ENCODE measurements at regions not wholly inside any gene's neighbourhood (a gene's known extent, or its start where the extent isn't known, plus 50 kb on each side); places are given as distances from the start of the nearest gene placed in this dataset.

GRCh38 chr7:28263622-28264271 lies 83.2 kb upstream of the JAZF1 start:
- no peak overlapping the region for H2AFZ ChIP-seq (ENCODE audit: low read depth)
- H3K9me2 ChIP-seq, result no peaks in the 10 kb centered on the region
- peaks cover 0 to 3% of the 10 kb centered on the region in 2 experiments; a peak in 1 of 4 replicates for H3K4me1 ChIP-seq (ENCODE audit: control insufficient read depth in 1 of 2, insufficient read depth in 2 of 2, low read depth in 1 of 2, low read length in 1 of 2)
- H3K4me3 ChIP-seq (ENCODE audit: low read depth in 2 of 2, low read length in 1 of 2), result no peak overlapping the region
- no peaks in the 10 kb centered on the region for H4K20me1 ChIP-seq (ENCODE audit: insufficient read depth)
- H3F3A ChIP-seq (replicated peaks; ENCODE audit: insufficient read depth), result no peaks in the 10 kb centered on the region
- no peaks in the 10 kb centered on the region for H3K9me3 ChIP-seq
- H3K79me2 ChIP-seq (ENCODE audit: insufficient read depth), result no peaks in the 10 kb centered on the region
- no peak for DNase-seq
- no peak overlapping the region for H3K9ac ChIP-seq
- H3K4me2 ChIP-seq, result no peak overlapping the region
- H3K27ac ChIP-seq (ENCODE audit: low read depth in 2 of 2, low read length in 1 of 2), result no peak overlapping the region
- peaks cover 19% of the 10 kb centered on the region; the same call in 1 of the 2 replicates for H3K27me3 ChIP-seq (ENCODE audit: insufficient read depth)
- H3K36me3 ChIP-seq (replicated peaks in 1 of 2; ENCODE audit: control insufficient read depth in 1 of 2, insufficient read depth in 2 of 2, low read length in 1 of 2), result no peaks in the 10 kb centered on the region
- no peak for TF ChIP-seq TEAD4 (IDR thresholded peaks at IDR 0.05; ENCODE audit: borderline replicate concordance, insufficient read depth)
- no peak for TF ChIP-seq ZBTB33 (IDR thresholded peaks at IDR 0.05; ENCODE audit: borderline replicate concordance, low read depth)
- no peak for TF ChIP-seq RAD21 (IDR thresholded peaks at IDR 0.05; ENCODE audit: low read length)
- no peak for TF ChIP-seq POLR2AphosphoS5 (IDR thresholded peaks at IDR 0.05; ENCODE audit: low read depth, low read length)
- ChIA-PET POLR2A (no interaction called here), CTCF (interaction anchor here (0.6 to 1.2 kb wide), 3 partner anchors 13 to 1273 kb away, joined by 3 read pairs; no protein-coding TSS in a partner anchor)
- WGBS (ENCODE audit: low lambda C conversion rate), result 73% methylated on average over 9 of the region's 9 CpGs

GRCh38 chr7:28266402-28266801 lies 85.8 kb upstream of the JAZF1 start:
- Histone ChIP-seq H3K9me3 (no peaks in the 10 kb centered on the region), H3K4me1 (ENCODE audit: control insufficient read depth in 1 of 2, insufficient read depth in 2 of 2, low read depth in 1 of 2, low read length in 1 of 2) (peaks cover 0 to 3% of the 10 kb centered on the region in 2 experiments; a peak in 1 of 4 replicates), H3K36me3 (replicated peaks in 1 of 2; ENCODE audit: control insufficient read depth in 1 of 2, insufficient read depth in 2 of 2, low read length in 1 of 2) (no peaks in the 10 kb centered on the region), H3K9me2 (no peaks in the 10 kb centered on the region), H3K27ac (ENCODE audit: low read depth in 2 of 2, low read length in 1 of 2) (no peak overlapping the region), H3K4me3 (ENCODE audit: low read depth in 2 of 2, low read length in 1 of 2) (no peak overlapping the region), H3K4me2 (no peak overlapping the region), H3K27me3 (ENCODE audit: insufficient read depth) (no peaks in the 10 kb centered on the region; the same call in 1 of the 2 replicates), H3K9ac (no peak overlapping the region), H3K79me2 (ENCODE audit: insufficient read depth) (no peaks in the 10 kb centered on the region), H4K20me1 (ENCODE audit: insufficient read depth) (no peaks in the 10 kb centered on the region), H3F3A (replicated peaks; ENCODE audit: insufficient read depth) (no peaks in the 10 kb centered on the region), H2AFZ (ENCODE audit: low read depth) (no peak overlapping the region)
- TF ChIP-seq NRF1 (IDR thresholded peaks at IDR 0.05; ENCODE audit: low read depth, low read length) (no peak), FOSL2 (IDR thresholded peaks at IDR 0.05; ENCODE audit: borderline replicate concordance, low read depth) (no peak), CHD2 (IDR thresholded peaks at IDR 0.05; ENCODE audit: low read length, partially characterized antibody) (no peak), MAX (IDR thresholded peaks at IDR 0.05; ENCODE audit: low read depth) (no peak), IRF3 (IDR thresholded peaks at IDR 0.05; ENCODE audit: low read depth, low read length) (no peak), TCF12 (IDR thresholded peaks at IDR 0.05) (no peak), SMC3 (IDR thresholded peaks at IDR 0.05; ENCODE audit: low read depth, low read length) (no peak), GABPA (IDR thresholded peaks at IDR 0.05; ENCODE audit: low read depth) (no peak), GATA2 (CRISPR knock-in tag; IDR thresholded peaks at IDR 0.05) (no peak), PBX3 (IDR thresholded peaks at IDR 0.05) (no peak), EP300 (IDR thresholded peaks at IDR 0.05; ENCODE audit: borderline replicate concordance in 1 of 2, low read depth in 1 of 2, low read length in 1 of 2) (no peak), REST (IDR thresholded peaks at IDR 0.05; ENCODE audit: low read depth, low read length) (no peak), ELF1 (IDR thresholded peaks at IDR 0.05) (no peak)
- ChIA-PET POLR2A (no interaction called here), CTCF (interaction anchor here (0.8 to 2.8 kb wide), 5 partner anchors 14 to 204 kb away, joined by 4 to 9 read pairs (median 4); no protein-coding TSS in a partner anchor)
- WGBS (ENCODE audit: low lambda C conversion rate), result 3% methylated on average over 2 of the region's 2 CpGs
- DNase-seq, result no peak

All from SK-N-SH (cell line).